Bronchial epithelial cell (primary cell): ENCODE measurements at regions not wholly inside any gene's neighbourhood (a gene's known extent, or its start where the extent isn't known, plus 50 kb on each side); places are given as distances from the start of the nearest gene placed in this dataset.

Source experiments
- DNase-seq: peaks from one replicate; pipeline ENCODE4 v3.0.0-alpha.2; 2010; ENCODE audit warnings: low read depth
- FAIRE-seq: peaks from 2 replicates; lab custom pipeline; 2011; peaks lifted over from hg19 to GRCh38; lab: Jason Lieb, UNC
- H3K27me3 ChIP-seq: 2 replicates; pipeline ENCODE4 v1.5.1; 2011; ENCODE audit warnings: low read length; ENCODE audit not compliant: control insufficient read depth, insufficient read depth
- H3K36me3 ChIP-seq: 2 replicates; pipeline ENCODE4 v1.5.1; 2011; ENCODE audit warnings: low read length; ENCODE audit not compliant: control insufficient read depth, insufficient read depth
- H3K4me3 ChIP-seq: 2 replicates; pipeline ENCODE4 v1.5.1; 2011; ENCODE audit warnings: mild to moderate bottlenecking, low read depth, low read length, control low read depth
- CTCF ChIP-seq: IDR thresholded peaks from 2 replicates; pipeline ENCODE4 v1.5.1; 2011; ENCODE audit warnings: mild to moderate bottlenecking, moderate library complexity, low read length, control low read depth, inconsistent platforms; ENCODE audit not compliant: insufficient read depth, severe bottlenecking

GRCh38 chr14:51562816-51563215 is 88.9 kb upstream of the FRMD6 start:
- H3K36me3 ChIP-seq = peaks cover 2% of the 10 kb centered on the region
- no peaks in the 10 kb centered on the region for H3K27me3 ChIP-seq
- H3K4me3 ChIP-seq = no peak overlapping the region
- no peak for FAIRE-seq
- peak; percentile 81 for DNase-seq
- no peak for TF ChIP-seq CTCF

- FAIRE-seq = no peak
- no peak overlapping the region for H3K4me3 ChIP-seq
- H3K36me3 ChIP-seq = peaks cover 4% of the 10 kb centered on the region
- no peaks in the 10 kb centered on the region for H3K27me3 ChIP-seq
- TF ChIP-seq CTCF = no peak
- no peak for DNase-seq
Observed at GRCh38 chr14:51563560-51563959, 88.2 kb upstream of the FRMD6 start.

- no peak for TF ChIP-seq CTCF
- DNase-seq = no peak
- FAIRE-seq = no peak
- no peak overlapping the region for H3K4me3 ChIP-seq
- H3K27me3 ChIP-seq = no peaks in the 10 kb centered on the region
- H3K36me3 ChIP-seq = peaks cover 4% of the 10 kb centered on the region
Observed at GRCh38 chr14:51564460-51564859, 87.2 kb upstream of the FRMD6 start.

GRCh38 chr14:51564986-51565604 is 86.6 kb upstream of the FRMD6 start:
- H3K4me3 ChIP-seq = no peak overlapping the region
- no peak for TF ChIP-seq CTCF
- no peaks in the 10 kb centered on the region for H3K27me3 ChIP-seq
- H3K36me3 ChIP-seq = peaks cover 4% of the 10 kb centered on the region
- DNase-seq (peak; percentile 85), FAIRE-seq (peak; percentile 94)

GRCh38 chr14:51566831-51567582 is 84.7 kb upstream of the FRMD6 start:
- H3K36me3 ChIP-seq = peaks cover 5% of the 10 kb centered on the region
- FAIRE-seq = no peak
- DNase-seq = no peak
- no peak overlapping the region for H3K4me3 ChIP-seq
- no peak for TF ChIP-seq CTCF
- no peaks in the 10 kb centered on the region for H3K27me3 ChIP-seq
